Body of pancreas (tissue), 4 donors: ENCODE measurements at regions not wholly inside any gene's neighbourhood (a gene's known extent, or its start where the extent isn't known, plus 50 kb on each side); places are given as distances from the start of the nearest gene placed in this dataset.

Experiments used
- POLR2A ChIP-seq, 3 donors: fragments of 450-650 bp; IDR thresholded peaks; one replicate each; pipeline ENCODE4 v1.6.1; 2016; ENCODE audit warnings: antibody characterized with exemption in 3 of 3, mild to moderate bottlenecking in 2 of 3
- TF ChIP-seq, protein P1 (sequence below), 7 experiments: fragments of 450-650 bp in 4 of 7; fragments of 200-600 bp in 3 of 7; sonication (generic) in 3 of 7; IDR thresholded peaks; one replicate each; pipeline ENCODE4 v1.5.1; 2016 to 2019; ENCODE audit warnings: antibody characterized with exemption in 7 of 7

DNA sequence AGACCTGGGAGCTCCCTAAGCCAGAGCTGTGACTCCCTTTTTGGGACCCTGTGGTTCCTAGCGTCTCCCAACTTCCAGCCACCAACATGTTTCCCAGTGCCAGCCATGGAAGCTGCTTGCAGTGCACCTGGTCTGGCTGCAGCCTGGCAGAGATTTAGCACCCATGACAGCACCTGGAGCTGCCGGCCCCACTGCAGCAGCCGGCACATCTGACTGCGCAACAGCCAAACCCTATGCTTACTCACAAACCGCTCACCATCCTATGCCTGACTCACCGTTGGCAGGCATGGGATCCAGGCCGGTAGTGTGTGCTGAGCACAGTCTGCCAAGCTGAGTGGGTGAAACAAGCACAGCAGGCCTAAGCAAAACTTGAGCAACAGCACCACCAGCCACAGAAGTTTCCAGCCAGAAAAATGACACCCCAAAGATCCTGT is 435.9 kb upstream of the PRMT6 start:
- no peak for TF ChIP-seq POLR2A (IDR thresholded peaks at IDR 0.05)
- TF ChIP-seq, protein P1, sequence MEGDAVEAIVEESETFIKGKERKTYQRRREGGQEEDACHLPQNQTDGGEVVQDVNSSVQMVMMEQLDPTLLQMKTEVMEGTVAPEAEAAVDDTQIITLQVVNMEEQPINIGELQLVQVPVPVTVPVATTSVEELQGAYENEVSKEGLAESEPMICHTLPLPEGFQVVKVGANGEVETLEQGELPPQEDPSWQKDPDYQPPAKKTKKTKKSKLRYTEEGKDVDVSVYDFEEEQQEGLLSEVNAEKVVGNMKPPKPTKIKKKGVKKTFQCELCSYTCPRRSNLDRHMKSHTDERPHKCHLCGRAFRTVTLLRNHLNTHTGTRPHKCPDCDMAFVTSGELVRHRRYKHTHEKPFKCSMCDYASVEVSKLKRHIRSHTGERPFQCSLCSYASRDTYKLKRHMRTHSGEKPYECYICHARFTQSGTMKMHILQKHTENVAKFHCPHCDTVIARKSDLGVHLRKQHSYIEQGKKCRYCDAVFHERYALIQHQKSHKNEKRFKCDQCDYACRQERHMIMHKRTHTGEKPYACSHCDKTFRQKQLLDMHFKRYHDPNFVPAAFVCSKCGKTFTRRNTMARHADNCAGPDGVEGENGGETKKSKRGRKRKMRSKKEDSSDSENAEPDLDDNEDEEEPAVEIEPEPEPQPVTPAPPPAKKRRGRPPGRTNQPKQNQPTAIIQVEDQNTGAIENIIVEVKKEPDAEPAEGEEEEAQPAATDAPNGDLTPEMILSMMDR (IDR thresholded peaks at IDR 0.05) = no peak
